ENCODE measurements at regions not wholly inside any gene's neighbourhood (a gene's known extent, or its start where the extent isn't known, plus 50 kb on each side); places are given as distances from the start of the nearest gene placed in this dataset.
A peak's percentile ranks its signal among the peaks of the same experiment; 100 is the strongest.

DNA sequence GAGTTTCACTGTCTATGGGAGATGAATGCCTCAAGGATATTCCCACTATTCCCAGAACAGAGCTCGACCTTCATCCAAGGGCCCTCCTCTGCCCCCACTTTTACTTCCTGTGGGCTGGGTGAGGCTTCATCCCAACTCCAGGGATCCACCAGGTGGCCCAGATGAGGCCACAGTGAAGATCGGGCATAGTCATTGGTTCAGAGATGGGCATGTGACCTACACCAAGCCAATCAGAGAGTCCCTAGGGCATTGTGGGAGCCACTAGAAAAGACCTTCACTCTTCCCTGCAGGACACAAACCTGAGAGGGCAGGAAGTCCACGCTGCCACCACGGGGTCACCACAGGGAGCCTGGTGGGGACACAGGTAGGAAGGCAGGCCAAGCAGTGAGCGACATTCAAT lies 72.9 kb upstream of the SLC22A16 start (continued):
- TF ChIP-seq NR2C1 (IDR thresholded peaks at IDR 0.05) (no peak), NR2C1 (tag; IDR thresholded peaks at IDR 0.05) (0 out of 2 replicates have a peak, but pooled peaks have one; percentile 32), PTRF (tag; IDR thresholded peaks at IDR 0.05) (no peak), HNRNPL (IDR thresholded peaks at IDR 0.05; ENCODE audit: low read depth, low read length) (no peak), CCNT2 (IDR thresholded peaks at IDR 0.05; ENCODE audit: borderline replicate concordance, extremely low read depth, insufficient read length, low read depth, low read length) (no peak), MAFF (IDR thresholded peaks at IDR 0.05; ENCODE audit: low read length) (no peak), CBFA2T2 (conservative IDR thresholded peaks at IDR 0.05) (0 out of 2 replicates have a peak, but pooled peaks have one; percentile 17), GTF2F1 (IDR thresholded peaks at IDR 0.05; ENCODE audit: low read depth, low read length) (no peak), ZNF121 (CRISPR knock-in tag; conservative IDR thresholded peaks at IDR 0.05) (no peak), L3MBTL2 (IDR thresholded peaks at IDR 0.05) (peak; percentile 47; the same call in 1 of the 2 replicates)
- TF ChIP-seq, protein P1, sequence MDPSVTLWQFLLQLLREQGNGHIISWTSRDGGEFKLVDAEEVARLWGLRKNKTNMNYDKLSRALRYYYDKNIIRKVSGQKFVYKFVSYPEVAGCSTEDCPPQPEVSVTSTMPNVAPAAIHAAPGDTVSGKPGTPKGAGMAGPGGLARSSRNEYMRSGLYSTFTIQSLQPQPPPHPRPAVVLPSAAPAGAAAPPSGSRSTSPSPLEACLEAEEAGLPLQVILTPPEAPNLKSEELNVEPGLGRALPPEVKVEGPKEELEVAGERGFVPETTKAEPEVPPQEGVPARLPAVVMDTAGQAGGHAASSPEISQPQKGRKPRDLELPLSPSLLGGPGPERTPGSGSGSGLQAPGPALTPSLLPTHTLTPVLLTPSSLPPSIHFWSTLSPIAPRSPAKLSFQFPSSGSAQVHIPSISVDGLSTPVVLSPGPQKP (CRISPR knock-in tag; IDR thresholded peaks at IDR 0.05): no peak
- TF ChIP-seq, protein P2, sequence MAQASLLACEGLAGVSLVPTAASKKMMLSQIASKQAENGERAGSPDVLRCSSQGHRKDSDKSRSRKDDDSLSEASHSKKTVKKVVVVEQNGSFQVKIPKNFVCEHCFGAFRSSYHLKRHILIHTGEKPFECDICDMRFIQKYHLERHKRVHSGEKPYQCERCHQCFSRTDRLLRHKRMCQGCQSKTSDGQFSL (CRISPR knock-in tag; IDR thresholded peaks at IDR 0.05): no peak
- TF ChIP-seq, protein P2 (tag; IDR thresholded peaks at IDR 0.05): no peak
- TF ChIP-seq, protein P3, sequence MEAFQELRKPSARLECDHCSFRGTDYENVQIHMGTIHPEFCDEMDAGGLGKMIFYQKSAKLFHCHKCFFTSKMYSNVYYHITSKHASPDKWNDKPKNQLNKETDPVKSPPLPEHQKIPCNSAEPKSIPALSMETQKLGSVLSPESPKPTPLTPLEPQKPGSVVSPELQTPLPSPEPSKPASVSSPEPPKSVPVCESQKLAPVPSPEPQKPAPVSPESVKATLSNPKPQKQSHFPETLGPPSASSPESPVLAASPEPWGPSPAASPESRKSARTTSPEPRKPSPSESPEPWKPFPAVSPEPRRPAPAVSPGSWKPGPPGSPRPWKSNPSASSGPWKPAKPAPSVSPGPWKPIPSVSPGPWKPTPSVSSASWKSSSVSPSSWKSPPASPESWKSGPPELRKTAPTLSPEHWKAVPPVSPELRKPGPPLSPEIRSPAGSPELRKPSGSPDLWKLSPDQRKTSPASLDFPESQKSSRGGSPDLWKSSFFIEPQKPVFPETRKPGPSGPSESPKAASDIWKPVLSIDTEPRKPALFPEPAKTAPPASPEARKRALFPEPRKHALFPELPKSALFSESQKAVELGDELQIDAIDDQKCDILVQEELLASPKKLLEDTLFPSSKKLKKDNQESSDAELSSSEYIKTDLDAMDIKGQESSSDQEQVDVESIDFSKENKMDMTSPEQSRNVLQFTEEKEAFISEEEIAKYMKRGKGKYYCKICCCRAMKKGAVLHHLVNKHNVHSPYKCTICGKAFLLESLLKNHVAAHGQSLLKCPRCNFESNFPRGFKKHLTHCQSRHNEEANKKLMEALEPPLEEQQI (IDR thresholded peaks at IDR 0.05): no peak

All from K562 (cell line).